GM06990 (cell line): ENCODE measurements at regions not wholly inside any gene's neighbourhood (a gene's known extent, or its start where the extent isn't known, plus 50 kb on each side); places are given as distances from the start of the nearest gene placed in this dataset.

ENCODE experiments used
- DNase-seq: peaks from one replicate; pipeline ENCODE4 v3.0.0-alpha.2; 2011; ENCODE audit not compliant: insufficient read length; ENCODE audit errors: extremely low read depth
- H3K27me3 ChIP-seq: replicated peaks from 2 replicates; pipeline ENCODE4 v1.6.0; 2011; ENCODE audit warnings: low read length; ENCODE audit not compliant: control insufficient read depth, insufficient read depth
- H3K36me3 ChIP-seq: 2 replicates; pipeline ENCODE4 v1.5.1; 2011; ENCODE audit warnings: low read length; ENCODE audit not compliant: control insufficient read depth, insufficient read depth
- H3K4me3 ChIP-seq: replicated peaks from 2 replicates; pipeline ENCODE4 v1.5.1; 2011; ENCODE audit warnings: low read depth, mild to moderate bottlenecking, control low read depth, low read length
- CTCF ChIP-seq: IDR thresholded peaks from 2 replicates; pipeline ENCODE4 v1.5.1; 2011; ENCODE audit warnings: low read length, control low read depth, mild to moderate bottlenecking, inconsistent platforms; ENCODE audit not compliant: insufficient read depth, poor library complexity, severe bottlenecking

GRCh38 chr14:71317385-71318096, 410.3 kb downstream of the PCNX1 start:
- H3K4me3 ChIP-seq: no peak overlapping the region
- DNase-seq: no peak
- no peaks in the 10 kb centered on the region for H3K36me3 ChIP-seq
- no peaks in the 10 kb centered on the region for H3K27me3 ChIP-seq
- TF ChIP-seq CTCF: no peak

- no peak for TF ChIP-seq CTCF
- no peak overlapping the region for H3K4me3 ChIP-seq
- DNase-seq: no peak
- H3K27me3 ChIP-seq: no peaks in the 10 kb centered on the region
- H3K36me3 ChIP-seq: no peaks in the 10 kb centered on the region
These were observed 410.8 kb downstream of the PCNX1 start for GRCh38 chr14:71318097-71318459.

DNA sequence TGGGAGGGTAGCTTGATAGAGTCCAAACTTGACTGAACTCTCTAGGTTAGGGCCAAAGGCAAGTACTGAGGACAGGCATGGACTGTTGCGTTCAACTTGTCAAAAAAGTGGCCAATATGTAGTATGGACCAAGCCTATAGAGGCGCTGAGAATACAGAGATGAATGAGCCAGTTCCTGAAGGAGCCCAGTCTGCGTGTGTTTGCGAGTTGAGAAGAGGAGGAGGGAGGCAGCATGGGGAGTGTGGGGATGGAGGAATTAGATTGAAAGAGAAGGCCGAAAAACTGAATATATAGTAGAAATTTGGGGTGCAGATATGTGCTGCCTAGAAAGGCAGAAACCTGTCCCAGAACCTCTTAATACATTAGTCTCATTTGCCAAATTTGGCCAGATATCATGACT, 412.4 kb downstream of the PCNX1 start:
- no peak for DNase-seq
- no peak for TF ChIP-seq CTCF
- Histone ChIP-seq H3K27me3 (no peaks in the 10 kb centered on the region), H3K4me3 (peak overlapping the region; percentile 57), H3K36me3 (no peaks in the 10 kb centered on the region)

DNA sequence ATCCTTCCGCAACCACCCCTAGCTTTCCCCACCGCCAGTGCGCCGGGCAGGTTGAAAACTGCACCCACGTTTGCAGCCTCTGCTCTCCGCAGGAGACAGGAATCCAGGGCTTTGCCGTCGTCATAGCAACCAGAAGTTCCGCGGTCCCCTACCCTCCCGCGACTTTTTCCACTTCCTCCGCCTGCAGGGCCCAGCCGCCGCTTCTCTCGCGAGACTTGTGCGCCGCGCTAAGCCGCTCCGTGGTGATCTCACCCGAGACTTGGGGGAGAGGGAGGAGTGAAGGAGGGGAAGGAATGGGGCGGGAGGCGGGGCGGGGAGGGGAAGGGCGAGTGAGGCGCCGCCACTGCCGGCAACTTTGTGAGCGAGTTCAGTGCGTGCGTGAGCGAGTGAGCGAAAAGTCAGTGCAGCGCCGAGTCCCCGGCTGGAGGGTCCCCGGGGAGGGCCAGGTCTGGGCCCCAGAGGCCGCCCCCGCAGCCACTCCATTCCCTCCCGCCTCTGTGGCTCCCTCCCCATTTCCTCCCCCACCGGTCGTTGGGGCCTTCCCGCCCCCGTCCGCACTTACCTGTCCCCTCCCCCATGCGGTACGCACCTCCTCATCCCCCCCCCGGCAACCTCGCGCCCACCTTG, 413.0 kb downstream of the PCNX1 start, which contains the start of gene SIPA1L1:
Gene SIPA1L1 (plus strand): TSS at position 370 of the 627 bp plus-strand sequence.
- no peaks in the 10 kb centered on the region for H3K27me3 ChIP-seq
- TF ChIP-seq CTCF: no peak
- peak within 1 kb of the TSS; percentile 81 for H3K4me3 ChIP-seq

DNA sequence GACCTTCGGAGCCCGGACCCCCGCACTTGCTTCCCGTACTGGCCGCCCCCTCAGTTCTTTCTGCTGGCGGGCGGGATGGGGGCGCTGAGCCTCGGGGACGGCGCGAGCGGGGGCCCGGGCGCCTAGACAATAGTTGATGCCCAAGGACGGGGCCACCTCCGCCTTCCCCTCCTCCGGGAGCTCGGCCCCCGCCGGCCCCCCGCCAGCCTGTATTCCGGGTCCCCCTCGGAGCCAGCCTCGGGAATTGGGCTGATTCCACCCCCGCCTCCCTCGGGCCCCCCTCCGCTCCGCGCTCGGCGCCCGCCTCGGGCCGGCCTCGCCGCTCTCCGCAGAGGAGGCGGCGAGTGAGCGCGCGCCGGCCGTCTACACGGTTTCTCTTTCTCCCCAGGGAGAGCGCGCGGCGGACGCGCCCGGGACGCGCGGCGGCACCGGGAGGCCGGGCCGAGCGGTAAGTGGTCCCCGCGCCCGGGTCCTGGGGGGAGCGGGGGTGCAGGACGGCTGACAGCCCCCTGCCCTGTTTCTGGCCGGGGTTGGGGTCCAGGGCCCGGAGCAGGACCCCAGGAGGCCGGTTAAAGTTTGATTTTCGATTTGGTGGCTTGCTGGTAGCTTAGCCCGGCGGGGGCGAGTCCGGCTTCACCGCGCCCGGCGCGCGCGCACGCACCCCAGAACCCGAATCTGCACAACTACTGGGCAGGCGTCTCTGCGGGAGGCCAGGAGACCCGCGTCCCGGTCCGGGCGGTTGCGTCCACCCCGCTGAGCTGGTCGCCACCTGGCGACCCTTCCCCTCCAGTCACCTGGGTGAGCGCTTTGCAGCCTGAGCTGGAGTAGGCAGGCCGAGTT, 413.7 kb downstream of the PCNX1 start:
- no peak for TF ChIP-seq CTCF
- Histone ChIP-seq H3K27me3 (no peaks in the 10 kb centered on the region), H3K36me3 (no peaks in the 10 kb centered on the region), H3K4me3 (peak overlapping the region; percentile 81)
- DNase-seq: peak; percentile 84

More for the DNA sequence above, 413.0 kb downstream of the PCNX1 start, which contains the start of gene SIPA1L1:
- peak; percentile 98 for DNase-seq
- H3K36me3 ChIP-seq: no peaks in the 10 kb centered on the region
